AG04449 (cell line): ENCODE measurements at regions not wholly inside any gene's neighbourhood (a gene's known extent, or its start where the extent isn't known, plus 50 kb on each side); places are given as distances from the start of the nearest gene placed in this dataset.

ENCODE experiments used
- CTCF ChIA-PET: fragments of 350-600 bp; formaldehyde crosslinking; extraction: SDS; loops from one replicate; lab custom pipeline; 2021; ENCODE audit warnings: antibody characterized with exemption; lab: Yijun Ruan, JAX
- POLR2A ChIA-PET: fragments of 400-600, 350-600 bp; formaldehyde crosslinking; extraction: SDS; loops from one replicate; lab custom pipeline; 2020; ENCODE audit warnings: antibody characterized with exemption, inconsistent platforms; lab: Yijun Ruan, JAX
- DNase-seq: peaks from one replicate; pipeline ENCODE4 v3.0.0-alpha.2; 2010; ENCODE audit warnings: low read depth, low spot score
- H3K4me3 ChIP-seq: 2 replicates; pipeline ENCODE4 v1.5.1; 2011; ENCODE audit warnings: low read depth, mild to moderate bottlenecking, control low read depth, low read length
- CTCF ChIP-seq: IDR thresholded peaks from one replicate; pipeline ENCODE4 v1.5.1; 2011; ENCODE audit warnings: mild to moderate bottlenecking, moderate library complexity, low read length, control low read depth, inconsistent platforms; ENCODE audit not compliant: insufficient read depth; ENCODE audit errors: missing control alignments

DNA sequence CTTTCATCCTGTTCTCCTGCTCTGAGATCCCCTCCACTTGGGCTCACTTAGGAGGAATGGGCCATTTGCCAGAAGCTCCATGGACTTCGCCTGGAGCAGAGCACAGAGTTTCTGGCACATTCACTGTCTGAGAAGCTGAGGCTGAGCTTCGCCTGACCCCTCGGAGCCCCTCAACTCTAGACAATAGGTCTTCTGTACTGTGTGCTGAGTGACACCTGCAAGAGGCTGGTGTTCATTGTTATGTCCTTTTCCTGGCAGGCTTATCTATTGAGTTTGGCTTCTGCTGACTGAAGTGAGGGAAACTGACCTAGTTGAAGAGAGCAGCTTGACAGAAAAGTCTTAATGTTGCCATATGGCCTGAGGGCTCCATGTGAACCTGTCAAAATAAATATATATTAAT lies 124.3 kb downstream of the EHF start:
- no peak for DNase-seq
- POLR2A ChIA-PET = no interaction called here
- TF ChIP-seq CTCF = no peak
- CTCF ChIA-PET = no interaction called here
- H3K4me3 ChIP-seq = no peak overlapping the region

GRCh38 chr11:34744511-34744910 lies 123.6 kb downstream of the EHF start:
- ChIA-PET POLR2A (no interaction called here), CTCF (no interaction called here)
- H3K4me3 ChIP-seq = no peak overlapping the region
- TF ChIP-seq CTCF = no peak
- no peak for DNase-seq

- ChIA-PET POLR2A (no interaction called here), CTCF (no interaction called here)
Measured at GRCh38 chr11:34738237-34738636, 117.3 kb downstream of the EHF start.

DNA sequence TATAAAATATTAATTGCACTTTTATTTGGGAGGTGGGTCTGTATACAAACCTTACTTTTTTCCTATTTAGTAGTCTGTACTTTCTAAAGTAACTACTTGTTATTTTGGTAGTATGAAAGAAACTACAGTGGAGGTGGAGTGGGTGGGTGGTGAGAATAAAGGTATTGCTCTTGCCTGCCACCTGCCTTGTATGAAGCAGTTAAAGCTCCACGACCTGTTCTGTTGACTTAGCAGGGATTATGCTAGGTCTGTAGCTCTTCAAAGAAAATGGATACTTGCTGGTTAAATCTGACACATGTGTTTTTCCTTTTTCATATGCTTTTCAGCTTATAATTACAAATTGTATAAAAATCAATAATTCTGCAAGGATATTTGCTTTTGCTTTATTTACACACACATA lies 111.9 kb downstream of the EHF start:
- no peak for DNase-seq
- H3K4me3 ChIP-seq = no peak overlapping the region
- no peak for TF ChIP-seq CTCF
- ChIA-PET CTCF (no interaction called here), POLR2A (no interaction called here)

More at GRCh38 chr11:34738237-34738636, 117.3 kb downstream of the EHF start:
- no peak for DNase-seq
- TF ChIP-seq CTCF = no peak
- H3K4me3 ChIP-seq = no peak overlapping the region

GRCh38 chr11:34731603-34732002 lies 110.7 kb downstream of the EHF start:
- no peak for TF ChIP-seq CTCF
- no peak overlapping the region for H3K4me3 ChIP-seq
- no peak for DNase-seq
- CTCF ChIA-PET = no interaction called here
- POLR2A ChIA-PET = no interaction called here

DNA sequence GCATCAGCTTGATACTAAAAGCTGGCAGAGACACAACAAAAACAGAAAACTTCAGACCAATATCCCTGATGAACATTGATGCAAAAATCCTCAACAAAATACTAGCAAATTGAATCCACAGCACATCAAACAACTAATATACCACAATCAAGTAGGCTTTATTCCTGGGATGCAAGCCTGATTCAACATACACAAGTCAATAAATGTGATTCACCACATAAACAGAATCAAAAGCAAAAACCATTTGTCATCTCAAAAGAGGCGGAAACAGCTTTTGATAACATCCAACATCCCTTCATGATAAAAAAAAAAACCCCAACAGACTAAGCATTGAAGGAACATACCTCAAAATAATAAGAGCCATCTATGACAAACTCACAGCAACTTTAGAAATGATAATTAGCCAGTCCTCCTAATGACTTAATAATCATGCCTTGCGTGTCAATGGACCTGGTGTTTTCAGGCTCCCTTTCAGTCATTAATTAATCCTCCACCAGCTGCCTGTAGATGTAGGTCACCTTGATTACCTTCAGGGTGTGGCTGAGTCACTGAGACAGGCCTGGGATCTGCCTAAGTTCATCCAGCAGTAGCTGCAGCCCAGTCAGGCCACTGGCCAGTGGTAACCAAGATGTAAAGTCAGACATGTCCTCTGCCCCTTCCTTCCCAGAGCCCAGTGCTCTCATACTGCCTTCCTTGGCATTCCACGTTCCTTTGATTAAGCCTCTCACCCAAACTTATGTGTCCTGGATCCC lies 109.8 kb downstream of the EHF start:
- POLR2A ChIA-PET = no interaction called here
- TF ChIP-seq CTCF = no peak
- DNase-seq = no peak
- CTCF ChIA-PET = no interaction called here
- no peak overlapping the region for H3K4me3 ChIP-seq
